Epithelial cell of prostate (primary cell): ENCODE measurements at regions not wholly inside any gene's neighbourhood (a gene's known extent, or its start where the extent isn't known, plus 50 kb on each side); places are given as distances from the start of the nearest gene placed in this dataset.

Experiments
- DNase-seq: peaks from one replicate; pipeline ENCODE4 v3.0.0-alpha.2; 2011; ENCODE audit warnings: low read depth, low spot score
- H3K27ac ChIP-seq: fragments of 450-650 bp; 2 replicates; pipeline ENCODE4 v1.5.1; 2017; ENCODE audit warnings: mild to moderate bottlenecking

GRCh38 chr3:73786321-73786807, 161.6 kb upstream of the PDZRN3 start:
- H3K27ac ChIP-seq = peak overlapping the region; percentile 77

GRCh38 chr3:73784686-73785392, 160.1 kb upstream of the PDZRN3 start:
- no peak overlapping the region for H3K27ac ChIP-seq
- no peak for DNase-seq

More at GRCh38 chr3:73786321-73786807, 161.6 kb upstream of the PDZRN3 start:
- peak; percentile 75 for DNase-seq

GRCh38 chr3:73783811-73784210, 159.1 kb upstream of the PDZRN3 start:
- no peak overlapping the region for H3K27ac ChIP-seq

GRCh38 chr3:73781541-73781940, 156.8 kb upstream of the PDZRN3 start:
- DNase-seq = no peak
- no peak overlapping the region for H3K27ac ChIP-seq

More at GRCh38 chr3:73783811-73784210, 159.1 kb upstream of the PDZRN3 start:
- no peak for DNase-seq

GRCh38 chr3:73774645-73775044, 149.9 kb upstream of the PDZRN3 start:
- no peak for DNase-seq
- no peak overlapping the region for H3K27ac ChIP-seq

- H3K27ac ChIP-seq = no peak overlapping the region
- DNase-seq = no peak
These were observed 148.5 kb upstream of the PDZRN3 start for GRCh38 chr3:73773233-73773632.

- DNase-seq = no peak
These were observed 147.5 kb upstream of the PDZRN3 start for GRCh38 chr3:73772076-73772886.

GRCh38 chr3:73768524-73769308, 144.0 kb upstream of the PDZRN3 start:
- DNase-seq = no peak
- no peak overlapping the region for H3K27ac ChIP-seq

More at GRCh38 chr3:73772076-73772886, 147.5 kb upstream of the PDZRN3 start:
- no peak overlapping the region for H3K27ac ChIP-seq

- H3K27ac ChIP-seq = peak overlapping the region; percentile 27
- no peak for DNase-seq
These were observed 142.0 kb upstream of the PDZRN3 start for GRCh38 chr3:73766599-73767381.

GRCh38 chr3:73765878-73766545, 141.3 kb upstream of the PDZRN3 start:
- peak overlapping the region; percentile 27 for H3K27ac ChIP-seq

GRCh38 chr3:73762855-73763254, 138.1 kb upstream of the PDZRN3 start:
- no peak overlapping the region for H3K27ac ChIP-seq
- DNase-seq = no peak

More at GRCh38 chr3:73765878-73766545, 141.3 kb upstream of the PDZRN3 start:
- DNase-seq = no peak

GRCh38 chr3:73759297-73759711, 134.6 kb upstream of the PDZRN3 start:
- DNase-seq = no peak
- H3K27ac ChIP-seq = no peak overlapping the region

GRCh38 chr3:73757536-73757935, 132.8 kb upstream of the PDZRN3 start:
- no peak for DNase-seq
- H3K27ac ChIP-seq = no peak overlapping the region

- no peak overlapping the region for H3K27ac ChIP-seq
- no peak for DNase-seq
These were observed 129.2 kb upstream of the PDZRN3 start for GRCh38 chr3:73753985-73754384.

- DNase-seq = no peak
These were observed 127.6 kb upstream of the PDZRN3 start for GRCh38 chr3:73752338-73752737.

GRCh38 chr3:73746623-73747022, 121.9 kb upstream of the PDZRN3 start:
- H3K27ac ChIP-seq = no peak overlapping the region
- DNase-seq = peak; percentile 39

More at GRCh38 chr3:73752338-73752737, 127.6 kb upstream of the PDZRN3 start:
- no peak overlapping the region for H3K27ac ChIP-seq

GRCh38 chr3:73745526-73746191, 120.9 kb upstream of the PDZRN3 start:
- no peak for DNase-seq
- H3K27ac ChIP-seq = no peak overlapping the region

- H3K27ac ChIP-seq = no peak overlapping the region
- no peak for DNase-seq
These were observed 118.8 kb upstream of the PDZRN3 start for GRCh38 chr3:73743551-73743950.
